ENCODE measurements at regions not wholly inside any gene's neighbourhood (a gene's known extent, or its start where the extent isn't known, plus 50 kb on each side); places are given as distances from the start of the nearest gene placed in this dataset.

- Mint-ChIP-seq H3K36me3 (no peaks in the 10 kb centered on the region), H3K4me3 (no peak overlapping the region), H3K9me3 (peaks cover 49% of the 10 kb centered on the region), H3K27me3 (ENCODE audit: low read depth) (no peaks in the 10 kb centered on the region), H3K4me1 (no peaks in the 10 kb centered on the region), H3K27ac (no peak overlapping the region)
- no peak for TF ChIP-seq CTCF (IDR thresholded peaks at IDR 0.05; ENCODE audit: unreplicated experiment)
- DNase-seq (ENCODE audit: low spot score in 2 of 2, unreplicated experiment in 2 of 2) = no peak
Measured at GRCh38 chrX:26414534-26414933, 198.6 kb downstream of the MAGEB5 start.

GRCh38 chrX:26411045-26411444 lies 195.1 kb downstream of the MAGEB5 start:
- Mint-ChIP-seq H3K4me3 (no peak overlapping the region), H3K4me1 (no peaks in the 10 kb centered on the region), H3K27ac (no peak overlapping the region), H3K27me3 (ENCODE audit: low read depth) (no peaks in the 10 kb centered on the region), H3K9me3 (peaks cover 40% of the 10 kb centered on the region), H3K36me3 (no peaks in the 10 kb centered on the region)
- no peak for TF ChIP-seq CTCF (IDR thresholded peaks at IDR 0.05; ENCODE audit: unreplicated experiment)
- DNase-seq (ENCODE audit: low spot score in 2 of 2, unreplicated experiment in 2 of 2) = no peak

GRCh38 chrX:26409636-26410035 lies 193.7 kb downstream of the MAGEB5 start:
- H3K27me3 Mint-ChIP-seq (ENCODE audit: low read depth) = no peaks in the 10 kb centered on the region
- H3K4me1 Mint-ChIP-seq = no peaks in the 10 kb centered on the region
- H3K4me3 Mint-ChIP-seq = no peak overlapping the region
- TF ChIP-seq CTCF (IDR thresholded peaks at IDR 0.05; ENCODE audit: unreplicated experiment) = no peak
- DNase-seq (ENCODE audit: low spot score in 2 of 2, unreplicated experiment in 2 of 2) = no peak
- H3K9me3 Mint-ChIP-seq = peaks cover 37% of the 10 kb centered on the region
- H3K36me3 Mint-ChIP-seq = no peaks in the 10 kb centered on the region
- H3K27ac Mint-ChIP-seq = no peak overlapping the region

GRCh38 chrX:26387906-26388305 lies 171.9 kb downstream of the MAGEB5 start:
- no peak for TF ChIP-seq CTCF (IDR thresholded peaks at IDR 0.05; ENCODE audit: unreplicated experiment)
- Mint-ChIP-seq H3K4me1 (no peaks in the 10 kb centered on the region), H3K27me3 (ENCODE audit: low read depth) (no peaks in the 10 kb centered on the region), H3K36me3 (no peaks in the 10 kb centered on the region), H3K27ac (no peak overlapping the region), H3K9me3 (peaks cover 33% of the 10 kb centered on the region), H3K4me3 (no peak overlapping the region)
- no peak for DNase-seq (ENCODE audit: low spot score in 2 of 2, unreplicated experiment in 2 of 2)

GRCh38 chrX:26376037-26376708 lies 160.2 kb downstream of the MAGEB5 start:
- Mint-ChIP-seq H3K27me3 (ENCODE audit: low read depth) (no peaks in the 10 kb centered on the region), H3K4me1 (no peaks in the 10 kb centered on the region), H3K9me3 (peaks cover 42% of the 10 kb centered on the region), H3K27ac (no peak overlapping the region), H3K4me3 (no peak overlapping the region), H3K36me3 (no peaks in the 10 kb centered on the region)
- DNase-seq (ENCODE audit: low spot score in 2 of 2, unreplicated experiment in 2 of 2) = no peak
- TF ChIP-seq CTCF (IDR thresholded peaks at IDR 0.05; ENCODE audit: unreplicated experiment) = no peak

- Mint-ChIP-seq H3K36me3 (no peaks in the 10 kb centered on the region), H3K9me3 (peaks cover 47% of the 10 kb centered on the region), H3K27me3 (ENCODE audit: low read depth) (no peaks in the 10 kb centered on the region), H3K4me1 (no peaks in the 10 kb centered on the region), H3K4me3 (no peak overlapping the region), H3K27ac (no peak overlapping the region)
- no peak for DNase-seq (ENCODE audit: low spot score in 2 of 2, unreplicated experiment in 2 of 2)
- TF ChIP-seq CTCF (IDR thresholded peaks at IDR 0.05; ENCODE audit: unreplicated experiment) = no peak
Measured at GRCh38 chrX:26375346-26375745, 159.4 kb downstream of the MAGEB5 start.
